GM21723 (cell line): ENCODE measurements at regions not wholly inside any gene's neighbourhood (a gene's known extent, or its start where the extent isn't known, plus 50 kb on each side); places are given as distances from the start of the nearest gene placed in this dataset.

Experiments
- ATAC-seq: cut with Tn5 transposase; IDR thresholded peaks from one replicate; pipeline ENCODE4 v1.9.1; 2021; ENCODE audit warnings: mild to moderate bottlenecking, moderate library complexity; ENCODE audit not compliant: unreplicated experiment

- ATAC-seq, result no peak
Measured at GRCh38 chr3:124519591-124520194, 210.6 kb upstream of the UMPS start.

GRCh38 chr3:124520970-124521369 is 209.3 kb upstream of the UMPS start:
- ATAC-seq, result no peak

- no peak for ATAC-seq
Measured at GRCh38 chr3:124522082-124522625, 208.1 kb upstream of the UMPS start.

- ATAC-seq, result no peak
Measured at GRCh38 chr3:124526601-124527000, 203.7 kb upstream of the UMPS start.

- no peak for ATAC-seq
Measured at GRCh38 chr3:124529826-124530571, 200.3 kb upstream of the UMPS start.

GRCh38 chr3:124530916-124531315 is 199.3 kb upstream of the UMPS start:
- ATAC-seq, result no peak

GRCh38 chr3:124532071-124532470 is 198.2 kb upstream of the UMPS start:
- ATAC-seq, result no peak

- ATAC-seq, result no peak
Measured at GRCh38 chr3:124535306-124535705, 194.9 kb upstream of the UMPS start.

GRCh38 chr3:124540550-124541211 is 189.6 kb upstream of the UMPS start:
- no peak for ATAC-seq

- no peak for ATAC-seq
Measured at GRCh38 chr3:124542214-124542869, 187.9 kb upstream of the UMPS start.

GRCh38 chr3:124545891-124546290 is 184.4 kb upstream of the UMPS start:
- ATAC-seq, result no peak

- no peak for ATAC-seq
Measured at GRCh38 chr3:124552224-124552623, 178.0 kb upstream of the UMPS start.

GRCh38 chr3:124553178-124553577 is 177.1 kb upstream of the UMPS start:
- ATAC-seq, result no peak

GRCh38 chr3:124556636-124557035 is 173.6 kb upstream of the UMPS start:
- ATAC-seq, result no peak

- ATAC-seq, result no peak
Measured at GRCh38 chr3:124557433-124558232, 172.6 kb upstream of the UMPS start.

- no peak for ATAC-seq
Measured at GRCh38 chr3:124558991-124559845, 171.0 kb upstream of the UMPS start.

GRCh38 chr3:124559846-124560574 is 170.2 kb upstream of the UMPS start:
- no peak for ATAC-seq

- ATAC-seq, result no peak
Measured at GRCh38 chr3:124560666-124561215, 169.5 kb upstream of the UMPS start.

- no peak for ATAC-seq
Measured at GRCh38 chr3:124562769-124563168, 167.5 kb upstream of the UMPS start.
